Activated CD4-positive, alpha-beta memory T cell treated with anti-CD3 and anti-CD28 coated beads, Interleukin-2, amount 10 ng/mL, durations not matched to agents 7 days and 5 days (primary cell): ENCODE measurements at regions not wholly inside any gene's neighbourhood (a gene's known extent, or its start where the extent isn't known, plus 50 kb on each side); places are given as distances from the start of the nearest gene placed in this dataset.
"Not testable (repeated sequence)": the region's sequence is repeated elsewhere in the genome, so short reads cannot be mapped to it uniquely, and the experiment has no call there.

Experiments used
- CTCF ChIA-PET: fragments of 350-600 bp; sonication (Branson Sonifier 250); formaldehyde crosslinking; loops from one replicate; lab custom pipeline; 2021; ENCODE audit warnings: antibody characterized with exemption, inconsistent platforms; lab: Charles Lee
- POLR2A ChIA-PET: fragments of 350-600 bp; sonication (Branson Sonifier 250); formaldehyde crosslinking; loops from one replicate; lab custom pipeline; 2021; ENCODE audit warnings: antibody characterized with exemption; lab: Charles Lee
- DNase-seq: peaks from one replicate; pipeline ENCODE4 v3.0.0-alpha.2; 2020
- H3K27ac Mint-ChIP-seq: one replicate; pipeline ENCODE4 v1.8.0; 2021; ENCODE audit warnings: mild to moderate bottlenecking, mixed read lengths
- H3K27me3 Mint-ChIP-seq: one replicate; pipeline ENCODE4 v1.8.0; 2021; ENCODE audit warnings: mixed read lengths
- H3K36me3 Mint-ChIP-seq: one replicate; pipeline ENCODE4 v1.8.0; 2021; ENCODE audit warnings: low read depth, mixed read lengths
- H3K4me1 Mint-ChIP-seq: one replicate; pipeline ENCODE4 v1.8.0; 2021; ENCODE audit warnings: mixed read lengths
- H3K4me3 Mint-ChIP-seq: one replicate; pipeline ENCODE4 v1.8.0; 2021; ENCODE audit warnings: mild to moderate bottlenecking, mixed read lengths
- H3K9me3 Mint-ChIP-seq: one replicate; pipeline ENCODE4 v1.8.0; 2021; ENCODE audit warnings: mixed read lengths

GRCh38 chr6:9240861-9241260 is 805.5 kb upstream of the SLC35B3 start:
- ChIA-PET POLR2A (no interaction called here), CTCF (no interaction called here)
- no peak for DNase-seq
- H3K4me1 Mint-ChIP-seq: no peaks in the 10 kb centered on the region
- no peak overlapping the region for H3K27ac Mint-ChIP-seq
- H3K9me3 Mint-ChIP-seq: peaks cover 17% of the 10 kb centered on the region
- H3K4me3 Mint-ChIP-seq: no peak overlapping the region
- no peaks in the 10 kb centered on the region for H3K27me3 Mint-ChIP-seq
- no peaks in the 10 kb centered on the region for H3K36me3 Mint-ChIP-seq

- peaks cover 16% of the 10 kb centered on the region for H3K9me3 Mint-ChIP-seq
- H3K27ac Mint-ChIP-seq: no peak overlapping the region
- ChIA-PET CTCF (no interaction called here), POLR2A (no interaction called here)
- H3K27me3 Mint-ChIP-seq: no peaks in the 10 kb centered on the region
- H3K36me3 Mint-ChIP-seq: no peaks in the 10 kb centered on the region
- no peak overlapping the region for H3K4me3 Mint-ChIP-seq
- no peaks in the 10 kb centered on the region for H3K4me1 Mint-ChIP-seq
- DNase-seq: no peak
Observed at GRCh38 chr6:9236443-9236842, 801.1 kb upstream of the SLC35B3 start.

GRCh38 chr6:9233686-9234085 is 798.3 kb upstream of the SLC35B3 start:
- Mint-ChIP-seq H3K36me3 (no peaks in the 10 kb centered on the region), H3K4me1 (no peaks in the 10 kb centered on the region), H3K4me3 (no peak overlapping the region), H3K27me3 (no peaks in the 10 kb centered on the region), H3K27ac (no peak overlapping the region), H3K9me3 (peaks cover 11% of the 10 kb centered on the region)
- POLR2A ChIA-PET: no interaction called here
- CTCF ChIA-PET: no interaction called here
- no peak for DNase-seq

GRCh38 chr6:9233226-9233625 is 797.9 kb upstream of the SLC35B3 start:
- POLR2A ChIA-PET: no interaction called here
- DNase-seq: no peak
- H3K4me1 Mint-ChIP-seq: no peaks in the 10 kb centered on the region
- H3K27ac Mint-ChIP-seq: no peak overlapping the region
- H3K9me3 Mint-ChIP-seq: peaks cover 11% of the 10 kb centered on the region
- no peaks in the 10 kb centered on the region for H3K36me3 Mint-ChIP-seq
- CTCF ChIA-PET: no interaction called here
- H3K27me3 Mint-ChIP-seq: no peaks in the 10 kb centered on the region
- no peak overlapping the region for H3K4me3 Mint-ChIP-seq

GRCh38 chr6:9225441-9225871 is 790.1 kb upstream of the SLC35B3 start:
- ChIA-PET POLR2A (no interaction called here), CTCF (no interaction called here)
- Mint-ChIP-seq H3K27ac (no peak overlapping the region), H3K36me3 (no peaks in the 10 kb centered on the region), H3K9me3 (peaks cover 22% of the 10 kb centered on the region), H3K4me3 (no peak overlapping the region), H3K4me1 (no peaks in the 10 kb centered on the region), H3K27me3 (no peaks in the 10 kb centered on the region)
- no peak for DNase-seq

GRCh38 chr6:9224539-9224938 is 789.2 kb upstream of the SLC35B3 start:
- POLR2A ChIA-PET: no interaction called here
- no peak for DNase-seq
- H3K4me1 Mint-ChIP-seq: no peaks in the 10 kb centered on the region
- H3K27ac Mint-ChIP-seq: no peak overlapping the region
- no peak overlapping the region for H3K4me3 Mint-ChIP-seq
- H3K9me3 Mint-ChIP-seq: peaks cover 26% of the 10 kb centered on the region
- H3K27me3 Mint-ChIP-seq: no peaks in the 10 kb centered on the region
- CTCF ChIA-PET: no interaction called here
- H3K36me3 Mint-ChIP-seq: no peaks in the 10 kb centered on the region

GRCh38 chr6:9213717-9214116 is 778.4 kb upstream of the SLC35B3 start:
- H3K27ac Mint-ChIP-seq, H3K4me3 Mint-ChIP-seq, H3K4me1 Mint-ChIP-seq, POLR2A ChIA-PET, CTCF ChIA-PET, H3K36me3 Mint-ChIP-seq, H3K27me3 Mint-ChIP-seq, DNase-seq: not testable (repeated sequence)
- H3K9me3 Mint-ChIP-seq: peaks cover 18% of the 10 kb centered on the region

GRCh38 chr6:9208966-9209365 is 773.6 kb upstream of the SLC35B3 start:
- no peak overlapping the region for H3K4me3 Mint-ChIP-seq
- POLR2A ChIA-PET: no interaction called here
- no peak overlapping the region for H3K27ac Mint-ChIP-seq
- peaks cover 11% of the 10 kb centered on the region for H3K9me3 Mint-ChIP-seq
- no peaks in the 10 kb centered on the region for H3K27me3 Mint-ChIP-seq
- no peak for DNase-seq
- no peaks in the 10 kb centered on the region for H3K4me1 Mint-ChIP-seq
- H3K36me3 Mint-ChIP-seq: no peaks in the 10 kb centered on the region
- CTCF ChIA-PET: no interaction called here

- ChIA-PET CTCF (interaction anchor here (0.5 kb wide), 1 partner anchor 1766 kb away, joined by 3 read pairs; no protein-coding TSS in a partner anchor), POLR2A (no interaction called here)
- Mint-ChIP-seq H3K4me1 (no peaks in the 10 kb centered on the region), H3K27me3 (no peaks in the 10 kb centered on the region), H3K36me3 (no peaks in the 10 kb centered on the region), H3K4me3 (no peak overlapping the region), H3K27ac (no peak overlapping the region), H3K9me3 (peaks cover 8% of the 10 kb centered on the region)
- no peak for DNase-seq
Observed at GRCh38 chr6:9205645-9206044, 770.3 kb upstream of the SLC35B3 start.

GRCh38 chr6:9204171-9204570 is 768.8 kb upstream of the SLC35B3 start:
- ChIA-PET CTCF (no interaction called here), POLR2A (no interaction called here)
- no peak for DNase-seq
- Mint-ChIP-seq H3K27me3 (no peaks in the 10 kb centered on the region), H3K4me1 (no peaks in the 10 kb centered on the region), H3K27ac (no peak overlapping the region), H3K4me3 (no peak overlapping the region), H3K36me3 (no peaks in the 10 kb centered on the region), H3K9me3 (peaks cover 8% of the 10 kb centered on the region)

GRCh38 chr6:9200712-9201111 is 765.4 kb upstream of the SLC35B3 start:
- peaks cover 2% of the 10 kb centered on the region for H3K9me3 Mint-ChIP-seq
- no peaks in the 10 kb centered on the region for H3K4me1 Mint-ChIP-seq
- CTCF ChIA-PET: no interaction called here
- no peak for DNase-seq
- POLR2A ChIA-PET: no interaction called here
- H3K4me3 Mint-ChIP-seq: no peak overlapping the region
- H3K27ac Mint-ChIP-seq: no peak overlapping the region
- H3K27me3 Mint-ChIP-seq: no peaks in the 10 kb centered on the region
- no peaks in the 10 kb centered on the region for H3K36me3 Mint-ChIP-seq

GRCh38 chr6:9197726-9198125 is 762.4 kb upstream of the SLC35B3 start:
- Mint-ChIP-seq H3K4me1 (no peaks in the 10 kb centered on the region), H3K27ac (no peak overlapping the region), H3K27me3 (no peaks in the 10 kb centered on the region), H3K36me3 (no peaks in the 10 kb centered on the region), H3K9me3 (peaks cover 5% of the 10 kb centered on the region), H3K4me3 (no peak overlapping the region)
- DNase-seq: no peak
- POLR2A ChIA-PET: no interaction called here
- CTCF ChIA-PET: no interaction called here

GRCh38 chr6:9195322-9195721 is 760.0 kb upstream of the SLC35B3 start:
- H3K4me3 Mint-ChIP-seq: no peak overlapping the region
- peaks cover 5% of the 10 kb centered on the region for H3K9me3 Mint-ChIP-seq
- H3K27me3 Mint-ChIP-seq: no peaks in the 10 kb centered on the region
- POLR2A ChIA-PET: no interaction called here
- DNase-seq: no peak
- no peak overlapping the region for H3K27ac Mint-ChIP-seq
- no peaks in the 10 kb centered on the region for H3K36me3 Mint-ChIP-seq
- no peaks in the 10 kb centered on the region for H3K4me1 Mint-ChIP-seq
- CTCF ChIA-PET: no interaction called here

- CTCF ChIA-PET: no interaction called here
- POLR2A ChIA-PET: no interaction called here
Observed at GRCh38 chr6:9192405-9192909, 757.1 kb upstream of the SLC35B3 start.

More at GRCh38 chr6:9192405-9192909, 757.1 kb upstream of the SLC35B3 start:
- Mint-ChIP-seq H3K27ac (no peak overlapping the region), H3K4me3 (no peak overlapping the region), H3K36me3 (no peaks in the 10 kb centered on the region), H3K27me3 (no peaks in the 10 kb centered on the region), H3K9me3 (peaks cover 5% of the 10 kb centered on the region), H3K4me1 (no peaks in the 10 kb centered on the region)
- no peak for DNase-seq
